T-helper 1 cell (primary cell): ENCODE measurements at regions not wholly inside any gene's neighbourhood (a gene's known extent, or its start where the extent isn't known, plus 50 kb on each side); places are given as distances from the start of the nearest gene placed in this dataset.

Experiments used
- DNase-seq, 5 donors: peaks; one replicate each; pipeline ENCODE4 v3.0.0-alpha.2; 2012 to 2020

GRCh38 chr2:129879614-129880180 lies 99.8 kb upstream of the RAB6C start:
- DNase-seq = no peak

GRCh38 chr2:129880309-129880708 lies 99.2 kb upstream of the RAB6C start:
- DNase-seq = no peak

- DNase-seq = no peak
These were observed 98.5 kb upstream of the RAB6C start for GRCh38 chr2:129880971-129881370.

GRCh38 chr2:129881786-129882396 lies 97.6 kb upstream of the RAB6C start:
- DNase-seq = no peak

- DNase-seq = no peak
These were observed 97.0 kb upstream of the RAB6C start for GRCh38 chr2:129882476-129882875.

- DNase-seq = no peak
These were observed 96.3 kb upstream of the RAB6C start for GRCh38 chr2:129883121-129883520.

GRCh38 chr2:129884221-129884786 lies 95.2 kb upstream of the RAB6C start:
- DNase-seq = no peak

- DNase-seq = no peak
These were observed 93.7 kb upstream of the RAB6C start for GRCh38 chr2:129885735-129886134.

- no peak for DNase-seq
These were observed 91.7 kb upstream of the RAB6C start for GRCh38 chr2:129887688-129888266.

- no peak for DNase-seq
These were observed 91.0 kb upstream of the RAB6C start for GRCh38 chr2:129888461-129888860.

- DNase-seq = no peak
These were observed 90.6 kb upstream of the RAB6C start for GRCh38 chr2:129888896-129889295.

GRCh38 chr2:129891341-129892320 lies 87.8 kb upstream of the RAB6C start:
- DNase-seq = no peak

GRCh38 chr2:129892360-129892759 lies 87.1 kb upstream of the RAB6C start:
- no peak for DNase-seq

- no peak for DNase-seq
These were observed 86.7 kb upstream of the RAB6C start for GRCh38 chr2:129892773-129893172.

GRCh38 chr2:129893244-129893643 lies 86.2 kb upstream of the RAB6C start:
- DNase-seq = no peak

GRCh38 chr2:129894616-129895015 lies 84.8 kb upstream of the RAB6C start:
- no peak for DNase-seq

- DNase-seq = no peak
These were observed 84.4 kb upstream of the RAB6C start for GRCh38 chr2:129895061-129895460.

GRCh38 chr2:129895526-129896082 lies 83.9 kb upstream of the RAB6C start:
- DNase-seq = no peak

GRCh38 chr2:129896226-129897100 lies 83.0 kb upstream of the RAB6C start:
- DNase-seq = no peak

- no peak for DNase-seq
These were observed 77.6 kb upstream of the RAB6C start for GRCh38 chr2:129901754-129902415.
